ENCODE measurements at regions not wholly inside any gene's neighbourhood (a gene's known extent, or its start where the extent isn't known, plus 50 kb on each side); places are given as distances from the start of the nearest gene placed in this dataset.
"Not testable (repeated sequence)": the region's sequence is repeated elsewhere in the genome, so short reads cannot be mapped to it uniquely, and the experiment has no call there.

- H3K4me3 ChIP-seq (ENCODE audit: low read depth, low read length), result no peak overlapping the region
- in situ Hi-C loops (cut with HindIII; ENCODE audit: low sequenced_read_pairs), result no loop called here
- no peak for TF ChIP-seq CTCF (IDR thresholded peaks at IDR 0.05; ENCODE audit: low read depth, low read length, missing control alignments)
- DNase-seq (ENCODE audit: low read depth), result no peak
Observed at GRCh38 chr4:116561768-116562167, 523.6 kb downstream of the TRAM1L1 start.

- no peak for TF ChIP-seq CTCF (IDR thresholded peaks at IDR 0.05; ENCODE audit: low read depth, low read length, missing control alignments)
Observed at GRCh38 chr4:116551806-116552205, 533.6 kb downstream of the TRAM1L1 start.

DNA sequence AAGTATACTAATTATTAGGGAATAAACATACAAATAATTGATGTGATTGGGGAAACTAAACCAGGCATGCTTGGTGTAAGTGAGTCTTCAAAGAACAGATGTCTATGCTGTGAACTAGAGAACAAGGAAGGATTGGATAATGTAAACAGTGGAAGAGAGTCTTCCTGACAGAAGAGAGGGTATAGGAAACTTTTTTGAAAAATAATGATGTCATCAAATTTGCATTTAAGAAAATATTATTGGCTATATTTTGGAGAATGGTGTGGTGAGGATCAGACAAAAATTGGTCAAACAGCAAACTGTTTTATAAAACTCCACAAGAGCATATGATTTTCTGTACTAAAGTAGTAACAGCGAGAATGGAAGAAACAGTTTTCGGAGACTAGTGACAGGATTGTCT is 537.7 kb downstream of the TRAM1L1 start:
- in situ Hi-C loops (cut with HindIII; ENCODE audit: low sequenced_read_pairs), result no loop called here
- no peak for DNase-seq (ENCODE audit: low read depth)
- TF ChIP-seq CTCF (IDR thresholded peaks at IDR 0.05; ENCODE audit: low read depth, low read length, missing control alignments), result no peak
- H3K4me3 ChIP-seq (ENCODE audit: low read depth, low read length), result no peak overlapping the region

More at GRCh38 chr4:116551806-116552205, 533.6 kb downstream of the TRAM1L1 start:
- in situ Hi-C loops (cut with HindIII; ENCODE audit: low sequenced_read_pairs), result no loop called here
- no peak for DNase-seq (ENCODE audit: low read depth)
- no peak overlapping the region for H3K4me3 ChIP-seq (ENCODE audit: low read depth, low read length)

DNA sequence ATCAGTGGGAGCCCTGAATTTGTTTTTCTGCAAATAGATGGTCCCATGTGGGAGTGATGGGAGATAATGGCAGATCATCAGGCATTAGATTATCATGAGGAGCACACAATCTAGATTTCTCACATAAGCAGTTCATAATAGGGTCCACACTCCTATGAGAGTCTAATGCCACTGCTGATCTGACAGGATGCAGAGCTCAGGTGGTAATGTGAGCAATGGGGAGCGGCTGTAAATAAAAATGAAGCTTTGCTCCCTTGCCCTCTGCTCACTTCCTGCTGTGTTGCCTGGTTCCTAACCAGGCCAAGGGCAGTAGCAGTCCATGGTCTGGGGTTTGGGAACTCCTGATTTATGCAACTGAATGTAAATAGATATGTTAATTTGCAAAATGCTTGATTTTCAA is 538.6 kb downstream of the TRAM1L1 start:
- in situ Hi-C loops (cut with HindIII; ENCODE audit: low sequenced_read_pairs), result no loop called here
- no peak overlapping the region for H3K4me3 ChIP-seq (ENCODE audit: low read depth, low read length)
- no peak for TF ChIP-seq CTCF (IDR thresholded peaks at IDR 0.05; ENCODE audit: low read depth, low read length, missing control alignments)
- DNase-seq (ENCODE audit: low read depth), result no peak

GRCh38 chr4:116544946-116545345 is 540.4 kb downstream of the TRAM1L1 start:
- TF ChIP-seq CTCF (IDR thresholded peaks at IDR 0.05; ENCODE audit: low read depth, low read length, missing control alignments), result no peak
- in situ Hi-C loops (cut with HindIII; ENCODE audit: low sequenced_read_pairs), result no loop called here
- no peak for DNase-seq (ENCODE audit: low read depth)
- H3K4me3 ChIP-seq (ENCODE audit: low read depth, low read length), result no peak overlapping the region

DNA sequence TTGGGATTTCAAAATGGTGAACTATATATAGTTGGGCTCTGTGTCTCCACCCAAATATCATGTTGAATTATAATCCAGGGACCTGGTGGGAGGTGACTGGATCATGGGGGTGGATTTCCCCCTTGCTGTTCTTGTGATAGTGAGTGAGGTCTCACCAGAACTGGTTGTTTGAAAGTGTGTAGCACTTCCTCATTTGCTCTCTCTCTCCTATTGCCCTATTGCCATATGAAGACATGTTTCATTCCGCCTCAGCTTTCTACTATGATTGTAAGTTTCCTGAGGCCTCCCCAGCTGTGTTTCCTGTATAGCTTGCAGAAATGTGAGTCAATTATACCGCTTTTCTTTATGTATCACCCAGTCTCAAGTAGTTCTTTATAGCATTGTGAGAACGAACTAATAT is 545.6 kb downstream of the TRAM1L1 start:
- TF ChIP-seq CTCF (IDR thresholded peaks at IDR 0.05; ENCODE audit: low read depth, low read length, missing control alignments), result no peak
- in situ Hi-C loops (cut with HindIII; ENCODE audit: low sequenced_read_pairs), result no loop called here

DNA sequence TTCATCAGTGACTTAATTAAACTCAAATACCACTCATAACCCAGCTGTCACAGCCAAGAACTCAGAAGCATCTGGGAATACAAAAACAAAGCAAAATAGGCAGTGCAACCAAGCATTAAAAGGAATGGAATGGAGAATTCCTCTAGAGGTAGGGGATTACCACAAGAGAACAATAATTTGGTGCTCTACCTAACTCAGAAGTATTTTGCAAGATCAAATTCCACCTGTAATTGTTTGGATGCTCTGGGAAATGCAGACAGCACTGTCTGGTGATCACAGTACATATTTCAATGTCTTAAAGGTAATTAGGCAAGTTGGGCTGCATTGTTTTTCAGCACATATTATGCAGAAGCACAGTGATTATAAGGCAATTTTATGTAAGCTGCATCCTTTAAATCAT is 547.5 kb downstream of the TRAM1L1 start:
- no peak for DNase-seq (ENCODE audit: low read depth)
- no peak for TF ChIP-seq CTCF (IDR thresholded peaks at IDR 0.05; ENCODE audit: low read depth, low read length, missing control alignments)
- H3K4me3 ChIP-seq (ENCODE audit: low read depth, low read length), result no peak overlapping the region
- in situ Hi-C loops (cut with HindIII; ENCODE audit: low sequenced_read_pairs), result no loop called here

More for the DNA sequence above, 545.6 kb downstream of the TRAM1L1 start:
- H3K4me3 ChIP-seq (ENCODE audit: low read depth, low read length), result no peak overlapping the region
- no peak for DNase-seq (ENCODE audit: low read depth)

DNA sequence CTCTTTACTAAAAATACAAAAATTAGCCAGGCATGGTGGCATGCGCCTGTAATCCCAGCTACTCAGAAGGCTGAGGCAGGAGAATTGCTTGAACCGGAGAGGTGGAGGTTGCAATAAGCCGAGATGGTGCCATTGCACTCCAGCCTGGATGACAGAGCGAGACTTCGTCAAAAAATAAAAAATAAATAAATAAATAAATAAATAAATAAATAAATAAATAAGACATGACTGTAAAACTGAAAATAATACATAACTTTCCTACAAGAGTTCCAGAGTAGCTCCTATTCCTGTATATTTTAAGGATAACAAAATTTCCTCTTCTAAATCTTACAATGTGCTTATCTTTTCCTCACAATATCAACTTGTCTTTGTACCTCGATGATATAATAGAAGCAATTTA is 549.4 kb downstream of the TRAM1L1 start:
- in situ Hi-C loops (cut with HindIII; ENCODE audit: low sequenced_read_pairs); H3K4me3 ChIP-seq (ENCODE audit: low read depth, low read length); DNase-seq (ENCODE audit: low read depth): not testable (repeated sequence)
